GM18909 (cell line): ENCODE measurements at regions not wholly inside any gene's neighbourhood (a gene's known extent, or its start where the extent isn't known, plus 50 kb on each side); places are given as distances from the start of the nearest gene placed in this dataset.

Experiments used
- ATAC-seq: cut with Tn5 transposase; IDR thresholded peaks from one replicate; pipeline ENCODE4 v1.9.1; 2021; ENCODE audit warnings: mild to moderate bottlenecking; ENCODE audit not compliant: unreplicated experiment, poor library complexity

DNA sequence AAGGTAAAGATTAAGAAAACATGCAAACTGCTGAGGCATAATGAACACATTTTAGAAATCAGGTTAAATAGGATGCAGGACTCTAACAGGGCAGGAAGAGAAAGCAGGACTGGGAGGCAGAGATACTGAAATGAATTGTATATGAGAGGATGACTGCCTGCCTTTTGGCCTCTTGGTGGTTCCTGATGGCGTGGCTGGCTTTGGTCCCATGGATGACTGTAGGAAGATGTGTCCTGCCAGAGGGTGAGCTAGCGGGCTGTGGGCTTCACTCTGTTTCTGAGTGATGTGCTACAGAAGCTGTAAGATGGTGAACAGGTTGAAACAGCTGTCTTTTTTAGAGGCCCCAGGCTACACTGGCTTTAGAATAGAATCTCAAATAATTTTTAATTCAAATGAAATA is 517.0 kb downstream of the SLC4A3 start:
- ATAC-seq: no peak

DNA sequence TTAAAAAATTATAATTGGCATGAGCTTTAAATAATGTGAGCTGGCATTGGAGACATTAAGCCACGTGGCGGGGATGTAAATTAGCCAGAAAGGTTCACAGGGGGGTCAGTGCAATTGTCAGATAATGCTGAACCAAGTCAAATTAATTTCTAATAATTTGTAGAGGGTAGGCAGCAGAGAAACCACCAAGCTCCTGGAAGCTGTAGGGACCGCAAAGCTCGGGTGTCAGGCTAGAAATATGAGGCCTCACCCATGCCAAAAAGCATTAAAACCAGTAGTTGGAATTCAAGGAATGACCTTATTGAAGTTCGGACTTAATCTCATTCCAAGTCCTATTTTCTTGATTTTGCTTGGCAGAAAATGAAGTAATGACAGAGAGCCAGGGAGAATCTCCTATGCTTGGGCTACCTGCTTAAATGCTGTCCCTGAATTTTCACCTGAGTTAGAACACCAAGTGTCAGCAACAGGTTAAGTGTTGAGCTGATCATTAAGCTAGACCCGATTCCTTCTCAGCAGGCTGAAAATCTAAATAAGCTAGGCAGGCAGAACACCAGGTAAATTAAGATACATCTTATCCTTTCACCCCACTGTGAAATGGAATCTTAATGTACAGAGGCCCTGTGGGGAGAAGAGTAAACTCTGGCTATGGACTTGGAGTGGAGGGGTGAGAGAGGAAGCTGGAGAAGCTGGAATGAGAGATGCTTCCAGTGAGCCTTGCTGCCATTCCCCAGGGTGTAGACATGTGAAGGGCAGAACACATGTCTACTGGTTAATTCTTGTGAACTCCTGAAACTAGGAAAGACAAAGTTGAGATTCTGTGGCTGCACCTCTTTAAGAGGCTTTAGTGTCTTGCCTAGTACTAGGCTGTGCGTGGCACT is 520.0 kb downstream of the SLC4A3 start:
- ATAC-seq: no peak

DNA sequence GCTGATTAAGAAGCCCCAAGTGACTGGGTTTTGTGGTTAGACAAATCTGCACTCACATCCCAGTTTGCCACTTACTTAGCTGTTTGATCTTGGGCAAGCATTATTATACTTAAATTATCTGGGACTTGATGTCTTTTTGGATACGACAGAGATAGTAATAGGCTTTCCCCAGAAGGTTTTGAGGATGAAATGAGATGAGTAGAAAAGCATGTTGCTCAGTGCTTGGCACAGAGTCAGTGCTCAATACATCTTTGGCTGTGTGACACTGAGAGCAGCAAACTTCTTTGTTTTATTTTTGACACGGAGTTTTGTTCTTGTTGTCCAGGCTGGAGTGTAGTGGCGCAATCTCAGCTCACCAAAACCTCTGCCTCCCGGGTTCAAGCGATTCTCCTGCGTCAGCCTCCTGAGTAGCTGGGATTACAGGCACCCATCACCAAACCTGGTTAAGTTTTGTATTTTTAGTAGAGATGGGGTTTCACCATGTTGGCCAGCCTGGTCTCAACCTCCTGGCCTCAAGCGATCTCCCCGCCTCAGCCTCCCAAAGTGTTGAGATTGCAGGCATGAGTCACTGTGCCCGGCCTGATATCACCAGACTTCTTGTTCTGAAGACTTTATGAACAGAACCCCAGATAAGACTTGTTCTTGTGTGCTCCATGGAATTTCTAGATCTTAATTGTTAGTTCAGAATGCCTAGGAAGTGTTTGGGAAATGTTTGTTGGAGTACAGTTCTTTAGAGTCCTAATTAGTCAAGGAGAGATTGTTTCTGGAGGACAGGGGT is 521.2 kb downstream of the SLC4A3 start:
- ATAC-seq: no peak

DNA sequence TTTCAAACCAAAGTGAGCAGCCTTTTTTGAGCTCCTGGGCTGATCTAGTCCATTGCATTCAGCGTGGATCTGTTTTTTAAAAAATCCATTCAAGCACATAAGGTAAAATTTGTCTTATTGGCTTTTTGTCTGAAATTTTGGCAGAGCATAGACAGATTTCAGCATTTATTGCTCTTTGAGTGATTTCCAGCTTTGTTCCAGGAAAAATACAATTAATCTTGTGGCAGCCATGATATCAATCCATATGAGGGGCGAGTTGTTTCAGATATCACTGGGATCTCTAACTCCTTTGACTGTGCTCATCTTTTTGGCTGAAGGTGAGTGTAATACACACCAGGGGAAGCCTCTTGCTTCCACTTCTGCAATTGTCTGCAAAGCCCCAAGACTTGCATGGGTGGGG is 523.9 kb downstream of the SLC4A3 start:
- ATAC-seq: no peak

DNA sequence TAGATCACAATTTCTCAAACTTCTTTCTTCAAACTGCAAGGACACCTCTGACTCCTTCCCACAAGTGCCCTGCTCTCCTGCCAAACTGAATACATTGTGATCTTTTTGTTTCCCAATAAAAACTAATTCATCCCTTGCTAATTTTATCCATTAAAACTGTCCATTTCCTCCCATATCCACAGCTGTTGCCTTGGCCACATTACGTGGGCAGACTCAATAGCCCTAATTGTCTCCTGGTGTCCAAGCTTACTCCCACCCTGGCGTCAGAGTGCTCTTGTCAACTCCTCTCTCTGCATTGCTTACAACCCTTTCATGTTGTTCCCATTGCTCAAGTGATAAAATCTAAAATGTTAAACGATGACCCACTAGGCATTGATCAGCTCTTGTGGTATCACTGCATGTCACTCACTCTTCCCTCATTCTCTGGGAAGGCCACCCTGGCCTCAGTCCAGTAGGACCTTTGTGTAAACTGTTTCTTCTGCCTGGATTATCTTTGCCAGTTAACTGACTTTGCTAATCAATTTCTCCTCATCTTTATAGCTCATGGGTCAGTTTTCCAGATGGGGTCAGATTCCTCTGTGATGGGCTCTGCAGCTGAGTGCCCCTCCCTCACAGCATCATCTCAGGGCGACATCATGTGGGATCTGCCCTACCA is 525.0 kb downstream of the SLC4A3 start:
- no peak for ATAC-seq

DNA sequence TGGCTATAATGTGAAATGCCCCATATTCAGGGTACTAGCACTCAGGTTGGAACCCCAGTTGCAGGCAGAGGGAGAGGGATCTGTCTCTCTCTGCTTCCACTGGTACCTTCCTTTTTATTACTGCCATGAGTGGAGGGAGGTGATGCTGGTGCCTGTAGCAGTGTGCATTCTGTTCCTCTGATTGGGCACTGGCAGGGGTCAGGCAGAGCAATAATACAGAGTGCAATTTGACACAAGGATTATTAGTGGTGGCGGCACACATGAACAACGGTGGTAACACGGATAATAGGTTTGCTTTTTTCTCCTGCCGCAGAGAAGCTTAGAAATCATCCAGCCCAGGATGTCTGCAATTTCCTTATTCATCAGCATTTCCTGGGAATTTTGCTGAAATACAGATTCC is 525.7 kb downstream of the SLC4A3 start:
- no peak for ATAC-seq

DNA sequence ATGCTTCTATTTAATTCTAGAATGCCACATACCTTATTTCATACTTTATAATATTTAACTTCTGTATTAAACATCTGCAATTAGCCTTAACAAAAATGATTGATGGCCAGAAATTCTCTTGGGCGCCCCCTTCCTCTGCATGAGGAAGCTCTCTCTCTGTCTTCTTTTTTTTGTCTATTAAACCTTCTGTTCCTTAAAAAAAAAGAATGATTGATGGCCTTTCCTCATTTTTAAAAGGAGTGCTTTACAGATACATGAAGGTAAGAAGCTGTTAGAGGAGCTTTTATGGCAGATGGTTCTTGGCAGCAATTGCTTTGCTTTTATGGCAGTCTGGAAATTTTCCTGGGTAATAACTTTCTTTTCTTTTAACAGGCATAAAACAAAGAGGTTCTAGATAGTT is 526.9 kb downstream of the SLC4A3 start:
- no peak for ATAC-seq

DNA sequence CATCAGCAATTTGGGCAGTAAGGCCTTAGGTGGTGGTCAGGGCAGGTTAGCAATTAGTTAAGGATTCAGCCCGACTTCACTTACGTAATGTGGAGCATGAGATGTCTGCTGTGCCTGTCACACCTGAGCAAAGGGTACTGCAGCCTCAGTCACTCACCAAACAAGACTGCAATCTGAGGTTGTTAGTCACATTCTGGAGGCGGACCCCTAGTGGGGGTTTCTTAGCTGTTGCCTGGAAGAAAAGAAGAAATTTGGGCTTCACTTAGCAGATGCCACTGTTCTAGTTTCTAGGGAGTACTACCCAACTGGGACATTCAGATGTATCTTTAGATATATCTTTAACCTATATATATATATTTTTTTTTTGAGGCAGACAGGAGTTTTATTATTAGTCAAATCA is 529.9 kb downstream of the SLC4A3 start:
- no peak for ATAC-seq

DNA sequence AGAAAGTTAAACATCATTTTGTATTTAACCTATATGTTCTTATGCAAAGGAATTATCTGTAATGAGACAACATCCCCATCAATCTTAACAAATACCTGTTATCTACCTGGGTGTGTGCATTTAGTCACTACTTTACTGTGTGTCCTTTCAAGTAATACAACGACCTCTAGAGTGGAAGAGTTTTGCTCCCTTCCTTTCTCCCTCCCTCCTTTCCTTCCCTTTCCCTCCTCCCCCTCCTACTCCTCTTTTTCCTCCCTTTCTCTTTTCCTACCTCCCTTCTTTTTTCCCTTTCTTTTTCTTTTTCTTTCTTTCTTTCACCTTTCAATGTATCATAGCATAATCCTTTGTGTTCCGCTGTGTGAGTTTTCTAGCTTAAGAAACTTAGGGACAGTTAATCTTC is 532.3 kb downstream of the SLC4A3 start:
- ATAC-seq: no peak

DNA sequence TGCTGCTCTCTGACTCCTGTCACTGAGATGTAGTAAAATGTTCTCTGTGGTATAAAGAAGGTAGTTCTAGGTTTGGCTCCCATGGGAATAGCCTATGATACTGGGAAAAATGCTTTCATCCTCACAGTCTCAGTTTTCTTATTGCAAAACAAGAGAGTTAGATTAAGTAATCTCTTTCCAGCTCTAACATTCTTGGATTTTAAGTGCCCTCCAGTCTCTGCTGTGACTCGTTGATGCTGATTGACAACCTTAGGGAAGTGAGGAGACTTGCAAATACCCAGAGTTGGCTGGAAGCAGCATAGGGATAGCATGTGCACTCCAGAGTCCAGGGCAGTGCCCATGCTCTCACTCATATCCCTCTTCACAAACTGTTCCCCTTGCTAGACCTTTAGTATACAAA is 534.9 kb downstream of the SLC4A3 start:
- no peak for ATAC-seq

DNA sequence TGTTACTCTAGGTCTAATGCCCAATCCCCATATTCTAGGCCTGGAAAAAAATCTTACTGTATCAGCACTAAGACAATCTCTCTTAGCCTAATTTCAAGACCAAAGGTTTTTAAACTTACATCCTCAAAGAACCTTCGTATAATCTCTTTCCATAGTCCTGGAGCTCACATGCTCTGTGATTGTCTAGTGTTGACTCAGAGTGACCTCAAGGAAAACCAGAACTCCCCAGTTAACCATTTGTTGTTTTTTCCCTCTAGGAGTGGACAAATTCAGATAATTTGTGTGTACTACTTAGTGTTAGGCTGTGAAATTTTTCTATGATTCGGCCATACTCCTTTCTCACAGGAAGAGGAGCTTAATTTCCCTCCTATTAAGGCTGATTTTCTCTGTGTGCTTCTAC is 536.1 kb downstream of the SLC4A3 start:
- no peak for ATAC-seq

DNA sequence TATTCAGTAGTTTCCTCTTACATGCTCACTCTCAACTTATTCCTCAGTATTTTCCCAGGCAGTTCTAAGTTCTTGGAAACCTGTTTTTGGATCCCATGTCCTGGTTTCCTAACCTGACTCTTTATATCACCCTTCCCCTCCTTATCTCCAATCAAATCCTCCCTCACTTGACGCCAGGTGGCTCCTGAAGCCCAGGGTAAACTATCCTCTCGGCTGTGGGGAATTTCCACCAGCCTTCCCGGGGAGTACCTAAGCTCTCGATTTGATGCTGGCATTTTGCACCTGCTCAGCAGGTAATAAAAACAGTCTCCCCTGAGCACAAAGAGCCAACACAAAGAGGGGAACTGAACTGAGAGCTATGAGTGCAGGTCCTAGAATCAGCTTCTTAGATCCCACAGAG is 538.0 kb downstream of the SLC4A3 start:
- ATAC-seq: no peak

DNA sequence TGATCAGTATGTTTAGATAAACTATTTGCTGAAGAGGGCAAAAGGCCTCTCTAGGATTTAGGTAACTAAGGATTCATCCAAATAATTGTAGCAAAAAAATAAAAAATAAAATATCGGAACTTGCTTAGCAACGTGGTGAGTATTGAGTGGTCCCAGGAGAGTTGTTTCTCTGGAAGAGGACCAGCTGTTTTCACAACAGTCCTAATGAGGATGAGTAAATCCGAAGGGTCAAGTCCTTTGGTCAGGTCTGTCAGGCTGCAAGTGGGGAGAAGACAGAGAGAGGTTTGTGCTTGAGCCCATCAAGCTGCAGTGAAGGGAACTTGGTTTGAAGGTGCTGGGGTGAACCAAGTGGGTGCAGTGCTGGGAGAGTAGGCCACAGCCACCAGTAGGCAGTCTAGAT is 539.2 kb downstream of the SLC4A3 start:
- no peak for ATAC-seq

DNA sequence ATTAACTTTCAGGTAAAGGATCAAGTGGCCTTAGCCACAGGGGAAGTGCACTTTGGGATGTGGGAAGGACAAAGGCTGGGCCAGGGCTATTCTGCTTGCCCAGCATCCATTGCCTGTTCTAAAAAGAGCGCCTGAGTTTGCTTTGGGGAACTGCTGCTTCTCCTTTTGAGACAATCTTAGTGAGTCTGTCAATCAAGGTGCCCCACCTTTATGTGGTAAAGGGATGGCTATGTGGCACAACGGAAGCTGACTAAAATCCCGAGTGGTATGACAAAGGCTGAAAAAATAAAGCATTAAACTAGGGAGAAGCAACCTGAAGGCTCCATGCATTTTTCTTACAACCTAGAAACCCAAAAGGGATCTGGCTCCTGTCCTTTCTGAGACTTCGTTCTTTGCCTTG is 540.5 kb downstream of the SLC4A3 start:
- ATAC-seq: no peak

DNA sequence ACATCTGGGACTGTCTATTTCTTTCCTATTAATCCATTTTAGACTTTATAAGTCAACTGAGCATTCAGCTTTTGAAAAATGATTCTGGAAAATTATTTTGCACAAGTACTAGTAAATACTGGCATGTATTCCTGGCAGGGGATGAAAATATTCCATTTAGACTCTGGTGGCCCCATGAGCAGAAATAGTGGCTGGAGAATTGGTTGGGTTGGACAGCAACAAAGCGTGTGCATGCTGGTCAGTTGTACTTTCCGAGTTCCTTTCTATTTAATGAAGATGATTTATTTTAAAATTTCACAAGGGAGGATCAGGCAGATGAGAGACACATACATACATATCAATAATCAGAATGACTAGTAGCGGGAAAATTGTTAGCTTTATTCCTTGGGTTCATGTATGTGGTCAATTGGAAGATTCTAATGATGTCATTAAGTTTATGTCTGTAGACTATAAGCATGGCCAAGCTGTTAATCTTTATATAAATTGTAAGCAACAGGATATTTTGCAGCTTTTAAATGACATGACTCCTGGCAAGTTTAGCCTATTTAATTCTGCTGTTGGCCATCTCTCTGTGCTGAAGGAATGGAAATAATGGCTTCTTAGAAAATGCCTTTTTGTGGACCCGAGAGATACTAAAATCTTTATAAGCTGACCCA is 541.6 kb downstream of the SLC4A3 start:
- ATAC-seq: no peak

DNA sequence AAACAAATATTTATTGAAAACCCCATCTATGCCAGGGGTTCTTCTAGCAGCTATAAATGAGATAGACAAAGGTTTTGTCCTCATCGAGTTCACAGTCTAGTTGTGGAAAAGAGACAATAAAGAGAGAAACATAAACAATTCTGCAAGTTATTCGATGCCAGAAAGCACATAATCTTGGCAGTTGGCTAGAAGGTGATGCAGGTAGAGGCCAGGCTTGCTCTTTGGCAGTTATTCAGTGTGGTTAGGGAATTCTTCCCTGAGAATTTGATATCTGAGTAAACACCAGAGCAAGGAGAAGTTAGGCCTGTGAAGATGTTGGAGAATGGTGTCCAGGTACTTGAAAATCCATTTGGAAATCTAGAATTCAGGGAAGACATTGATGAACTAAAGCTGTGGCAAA is 547.4 kb downstream of the SLC4A3 start:
- ATAC-seq: no peak

DNA sequence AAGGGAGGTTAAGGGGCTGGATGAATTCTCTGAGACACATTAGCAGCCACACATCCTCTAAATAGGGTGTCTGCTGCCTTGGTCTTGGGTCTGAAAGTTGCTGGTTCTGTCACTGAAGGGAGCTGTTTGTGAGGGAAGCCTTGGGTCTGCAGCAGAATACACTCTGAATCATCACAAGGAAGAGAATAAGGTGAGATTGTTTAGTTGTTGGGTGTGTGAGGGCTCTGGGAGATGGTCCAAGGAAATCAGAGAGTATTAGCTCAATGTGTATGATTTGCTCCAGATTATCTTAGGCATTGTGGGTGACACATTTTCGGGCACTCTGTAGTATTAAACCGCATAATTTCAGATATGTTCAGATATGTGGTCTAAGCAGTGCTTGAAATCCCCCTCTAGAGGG is 548.5 kb downstream of the SLC4A3 start:
- ATAC-seq: no peak

DNA sequence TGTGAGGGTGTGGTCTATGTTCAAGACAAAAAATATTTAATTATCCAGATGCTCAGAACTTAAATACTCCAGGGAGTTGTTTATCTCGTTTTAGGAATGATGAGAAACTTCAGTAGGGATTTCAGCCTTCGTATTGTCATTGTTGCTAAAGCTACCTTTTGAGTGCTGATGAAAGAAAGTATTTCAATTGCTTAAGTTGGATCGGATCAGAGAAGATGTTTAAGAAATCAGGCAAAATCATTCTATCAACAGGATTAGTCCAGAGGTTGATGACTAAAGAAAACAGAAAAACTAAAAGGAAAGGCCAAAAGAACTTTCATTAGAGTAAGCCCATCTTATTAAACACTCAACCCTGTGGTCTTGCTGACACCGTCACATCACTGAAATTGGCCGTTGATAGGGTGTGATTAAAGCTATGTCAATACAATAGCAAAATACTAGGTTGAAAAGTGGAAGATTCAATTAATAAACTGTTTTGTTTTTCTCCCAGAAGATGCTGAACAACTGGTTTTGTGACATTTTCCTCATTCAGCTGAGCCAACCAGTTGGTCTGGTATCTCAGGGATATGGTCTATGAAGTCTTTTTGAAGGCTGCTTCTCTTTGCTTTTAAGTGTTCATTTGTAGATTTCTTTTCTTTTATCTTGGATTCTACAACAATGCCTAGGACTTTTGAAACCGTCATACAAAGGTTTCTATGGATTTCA is 551.7 kb downstream of the SLC4A3 start:
- ATAC-seq: no peak

DNA sequence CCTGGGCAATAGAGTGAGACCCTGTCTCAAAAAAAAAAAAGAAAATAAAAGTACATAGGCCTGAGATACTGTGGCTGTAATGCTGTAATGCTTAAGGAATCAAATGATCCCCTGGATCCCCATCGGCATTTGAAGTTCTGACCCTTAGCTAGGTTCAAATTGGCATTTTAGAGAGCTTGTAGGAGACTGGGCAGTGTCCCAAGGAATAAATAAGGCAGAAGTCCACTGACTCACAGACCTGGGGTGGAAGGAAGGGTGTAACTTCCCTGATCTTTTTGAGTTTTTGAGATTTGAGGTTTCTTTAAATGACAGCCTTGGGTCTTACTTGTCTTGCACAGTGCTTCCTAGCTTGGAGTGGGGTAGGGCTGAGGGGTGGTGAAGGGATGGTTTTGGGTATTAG is 553.7 kb downstream of the SLC4A3 start:
- no peak for ATAC-seq

DNA sequence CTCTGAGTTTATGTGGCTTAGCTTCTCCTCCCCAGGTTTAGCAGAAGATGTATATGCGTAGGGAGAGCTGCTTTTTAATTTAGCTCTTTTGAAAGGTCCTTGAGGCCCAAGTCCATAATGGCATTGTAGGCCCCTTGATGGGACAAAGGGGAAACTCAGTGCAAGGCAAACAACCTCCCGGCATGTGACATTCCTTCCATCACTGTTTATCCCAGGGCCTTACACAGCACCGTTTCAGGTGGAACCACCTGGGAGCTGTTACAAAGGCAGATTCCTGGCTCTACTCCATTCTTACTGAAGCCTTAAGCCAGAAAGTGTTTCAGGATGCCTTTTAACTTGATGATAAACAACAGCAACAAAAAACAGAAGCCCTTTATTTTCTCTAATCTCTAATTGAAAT is 555.4 kb downstream of the SLC4A3 start:
- ATAC-seq: no peak
